Stimulated activated naive B cell treated with anti-CD40 and anti-IgM and Interleukin-4, amounts not matched to agents 10 μg/mL and 1 μg/mL and 100 μg/mL, for 72 hours (primary cell): ENCODE measurements at regions not wholly inside any gene's neighbourhood (a gene's known extent, or its start where the extent isn't known, plus 50 kb on each side); places are given as distances from the start of the nearest gene placed in this dataset.

Experiments
- ATAC-seq, 2 donors: fragments of 150-1000 bp; cut with Tn5 transposase; replicated peaks; 2 replicates each; pipeline ENCODE4 v1.10.0; 2021; ENCODE audit warnings: moderate library complexity in 1 of 2
- DNase-seq: peaks from one replicate; pipeline ENCODE4 v3.0.0; 2021
- H3K27ac Mint-ChIP-seq: one replicate; pipeline ENCODE4 v1.8.0; 2022; ENCODE audit warnings: mild to moderate bottlenecking, mixed read lengths
- H3K27me3 Mint-ChIP-seq, 2 donors: one replicate each; pipeline ENCODE4 v1.8.0; 2022; ENCODE audit warnings: mixed read lengths in 2 of 2
- H3K36me3 Mint-ChIP-seq, 2 donors: one replicate each; pipeline ENCODE4 v1.8.0; 2022; ENCODE audit warnings: mixed read lengths in 2 of 2, mild to moderate bottlenecking in 1 of 2
- H3K4me1 Mint-ChIP-seq, 2 donors: one replicate each; pipeline ENCODE4 v1.8.0; 2022; ENCODE audit warnings: mixed read lengths in 2 of 2, mild to moderate bottlenecking in 1 of 2
- H3K4me3 Mint-ChIP-seq, 2 donors: one replicate each; pipeline ENCODE4 v1.8.0; 2022; ENCODE audit warnings: mild to moderate bottlenecking in 2 of 2, mixed read lengths in 2 of 2, moderate library complexity in 1 of 2
- H3K9me3 Mint-ChIP-seq, 2 donors: one replicate each; pipeline ENCODE4 v1.8.0; 2022; ENCODE audit warnings: mixed read lengths in 2 of 2, mild to moderate bottlenecking in 1 of 2

- no peaks in the 10 kb centered on the region for H3K4me1 Mint-ChIP-seq
- H3K4me3 Mint-ChIP-seq = no peak overlapping the region
- H3K9me3 Mint-ChIP-seq = peaks cover 0 to 2% of the 10 kb centered on the region in 2 donors
- H3K27me3 Mint-ChIP-seq = peaks cover 9 to 18% of the 10 kb centered on the region in 2 donors
- DNase-seq (no peak), ATAC-seq (no peak)
- H3K27ac Mint-ChIP-seq = no peak overlapping the region
- H3K36me3 Mint-ChIP-seq = no peaks in the 10 kb centered on the region
Measured at GRCh38 chr5:35297755-35298154, 67.5 kb upstream of the PRLR start.

GRCh38 chr5:35294976-35295375 lies 64.7 kb upstream of the PRLR start:
- peaks cover 6% of the 10 kb centered on the region in 2 donors for H3K27me3 Mint-ChIP-seq
- ATAC-seq (no peak), DNase-seq (no peak)
- H3K9me3 Mint-ChIP-seq = peaks cover 5 to 12% of the 10 kb centered on the region in 2 donors
- H3K4me3 Mint-ChIP-seq = no peak overlapping the region
- H3K4me1 Mint-ChIP-seq = no peaks in the 10 kb centered on the region
- no peaks in the 10 kb centered on the region for H3K36me3 Mint-ChIP-seq
- no peak overlapping the region for H3K27ac Mint-ChIP-seq

DNA sequence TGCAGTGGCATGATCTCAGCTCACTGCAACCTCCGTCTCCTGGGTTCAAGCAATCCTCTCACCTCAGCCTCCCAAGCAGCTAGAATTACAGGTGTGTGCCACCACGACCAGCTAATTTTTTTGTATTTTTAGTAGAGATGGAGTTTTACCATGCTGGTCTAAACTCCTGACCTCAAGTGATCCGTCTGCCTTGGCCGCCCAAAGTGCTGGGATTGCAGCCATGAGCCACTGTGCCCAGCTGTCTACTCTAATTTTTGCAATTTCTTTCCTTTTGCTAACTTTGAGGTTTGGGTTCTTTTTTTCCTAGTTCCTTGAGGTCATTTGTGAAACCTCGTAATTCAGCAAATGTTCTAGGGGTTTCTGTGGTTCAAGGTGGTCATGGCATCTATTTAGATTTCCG lies 63.7 kb upstream of the PRLR start:
- Mint-ChIP-seq H3K36me3 (no peaks in the 10 kb centered on the region), H3K27me3 (peaks cover 5 to 6% of the 10 kb centered on the region in 2 donors), H3K27ac (no peak overlapping the region), H3K4me3 (no peak overlapping the region), H3K4me1 (no peaks in the 10 kb centered on the region), H3K9me3 (peaks cover 11 to 17% of the 10 kb centered on the region in 2 donors)
- ATAC-seq (no peak), DNase-seq (no peak)

DNA sequence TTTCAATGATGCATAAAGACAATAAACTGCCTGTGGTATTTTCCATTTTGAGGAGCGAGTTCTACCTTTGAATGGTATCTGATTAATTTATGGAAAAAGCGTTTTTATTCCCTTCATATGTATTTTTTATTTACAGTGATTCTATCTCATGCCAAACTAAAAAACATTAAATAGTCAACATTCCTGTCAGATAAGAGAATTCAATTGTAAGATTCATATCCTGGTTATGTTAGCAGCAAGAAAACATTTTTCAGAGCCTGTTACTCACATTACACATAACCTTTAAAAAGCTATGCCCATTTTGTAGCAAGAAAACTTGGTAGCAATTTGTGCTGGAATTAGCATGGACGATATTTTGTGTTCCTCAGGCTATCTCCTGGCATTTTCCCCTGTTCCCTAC lies 55.1 kb upstream of the PRLR start:
- DNase-seq = no peak
- peaks cover 4 to 5% of the 10 kb centered on the region in 2 donors for H3K27me3 Mint-ChIP-seq
- no peaks in the 10 kb centered on the region for H3K36me3 Mint-ChIP-seq
- no peaks in the 10 kb centered on the region for H3K4me1 Mint-ChIP-seq
- ATAC-seq = no peak
- H3K4me3 Mint-ChIP-seq = no peak overlapping the region
- H3K27ac Mint-ChIP-seq = no peak overlapping the region
- peaks cover 10% of the 10 kb centered on the region in 2 donors for H3K9me3 Mint-ChIP-seq

GRCh38 chr5:35285011-35285410 lies 54.7 kb upstream of the PRLR start:
- DNase-seq (no peak), ATAC-seq (no peak)
- Mint-ChIP-seq H3K36me3 (no peaks in the 10 kb centered on the region), H3K27me3 (peaks cover 4 to 5% of the 10 kb centered on the region in 2 donors), H3K9me3 (peaks cover 9 to 10% of the 10 kb centered on the region in 2 donors), H3K27ac (no peak overlapping the region), H3K4me1 (no peaks in the 10 kb centered on the region), H3K4me3 (no peak overlapping the region)

- DNase-seq (no peak), ATAC-seq (no peak)
- Mint-ChIP-seq H3K27ac (no peak overlapping the region), H3K4me3 (no peak overlapping the region), H3K4me1 (no peaks in the 10 kb centered on the region), H3K27me3 (peaks cover 4 to 5% of the 10 kb centered on the region in 2 donors), H3K36me3 (no peaks in the 10 kb centered on the region), H3K9me3 (peaks cover 6 to 7% of the 10 kb centered on the region in 2 donors)
Measured at GRCh38 chr5:35284364-35284763, 54.1 kb upstream of the PRLR start.

DNA sequence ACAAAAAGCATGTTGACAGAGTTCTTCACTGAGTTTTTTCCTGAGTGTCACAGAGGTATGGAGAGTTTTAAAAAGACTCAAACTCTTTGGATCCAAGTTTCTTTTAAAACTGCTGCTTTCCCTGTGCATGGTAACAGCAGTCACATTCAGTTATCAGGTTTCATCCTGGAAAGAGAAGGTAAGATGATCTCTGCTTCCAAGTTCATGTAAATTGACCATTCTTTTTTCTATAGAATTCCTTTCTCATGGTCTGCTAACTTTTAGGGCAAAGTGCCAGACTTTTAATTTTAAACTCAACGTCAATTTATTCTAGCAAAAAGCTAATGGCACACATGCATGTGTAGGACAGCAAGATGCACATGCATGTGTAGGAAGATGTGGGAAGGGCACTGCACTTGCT lies 52.5 kb upstream of the PRLR start:
- H3K36me3 Mint-ChIP-seq = peaks cover 0 to 3% of the 10 kb centered on the region in 2 donors

DNA sequence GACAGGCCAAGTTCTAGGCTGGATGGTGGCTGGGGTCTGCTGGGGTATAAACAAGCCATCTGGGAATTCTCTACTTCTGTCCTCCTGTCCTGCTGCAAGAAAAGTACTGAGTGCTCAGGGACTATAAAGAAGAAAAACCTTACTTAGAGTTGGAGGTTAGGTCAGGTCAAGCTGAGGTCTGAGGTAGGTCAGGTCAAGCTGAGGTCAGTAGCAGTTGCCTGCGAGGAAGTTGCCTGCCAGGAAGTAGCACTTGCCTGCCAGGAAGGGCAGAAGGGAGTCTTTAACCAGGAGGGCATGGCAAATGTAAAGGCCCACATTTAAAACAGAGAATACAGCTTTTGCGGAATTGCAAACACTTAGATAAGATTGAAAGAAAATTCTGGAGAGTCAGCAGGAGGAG lies 51.3 kb upstream of the PRLR start:
- DNase-seq (no peak), ATAC-seq (no peak)
- Mint-ChIP-seq H3K27ac (no peak overlapping the region), H3K9me3 (peaks cover 0 to 5% of the 10 kb centered on the region in 2 donors), H3K27me3 (peaks cover 5 to 7% of the 10 kb centered on the region in 2 donors), H3K36me3 (peaks cover 0 to 3% of the 10 kb centered on the region in 2 donors), H3K4me3 (no peak overlapping the region), H3K4me1 (no peaks in the 10 kb centered on the region)

More for the DNA sequence above, 52.5 kb upstream of the PRLR start:
- DNase-seq (no peak), ATAC-seq (no peak)
- Mint-ChIP-seq H3K27me3 (peaks cover 5 to 7% of the 10 kb centered on the region in 2 donors), H3K9me3 (peaks cover 0 to 7% of the 10 kb centered on the region in 2 donors), H3K27ac (no peak overlapping the region), H3K4me3 (no peak overlapping the region), H3K4me1 (no peaks in the 10 kb centered on the region)
